CD4-positive, alpha-beta memory T cell (primary cell): ENCODE measurements at regions not wholly inside any gene's neighbourhood (a gene's known extent, or its start where the extent isn't known, plus 50 kb on each side); places are given as distances from the start of the nearest gene placed in this dataset.

Experiments
- CTCF ChIA-PET: fragments of 350-600 bp; sonication (Branson Sonifier 250); formaldehyde crosslinking; loops from one replicate; lab custom pipeline; 2021; ENCODE audit warnings: inconsistent platforms; ENCODE audit not compliant: partially characterized antibody; lab: Charles Lee
- POLR2A ChIA-PET: fragments of 350-600 bp; sonication (Branson Sonifier 250); formaldehyde crosslinking; loops from one replicate; lab custom pipeline; 2021; ENCODE audit not compliant: partially characterized antibody; lab: Charles Lee
- DNase-seq, 5 donors: peaks; one replicate each; pipeline versions ENCODE4 v3.0.0 to v3.0.0-alpha.2; 2020 to 2022; ENCODE audit warnings: mixed read lengths in 1 of 5
- H3K27ac ChIP-seq: one replicate; pipeline ENCODE4 v1.7.0; 2013; ENCODE audit warnings: low read depth, low read length
- H3K27me3 ChIP-seq: 2 replicates; pipeline ENCODE4 v1.7.0; 2013; ENCODE audit warnings: mild to moderate bottlenecking, low read length, moderate library complexity; ENCODE audit not compliant: insufficient read depth
- H3K36me3 ChIP-seq: 2 replicates; pipeline ENCODE4 v1.7.0; 2013; ENCODE audit warnings: mild to moderate bottlenecking, low read length, moderate library complexity; ENCODE audit not compliant: insufficient read depth
- H3K4me1 ChIP-seq: 2 replicates; pipeline ENCODE4 v1.7.0; 2013; ENCODE audit warnings: mild to moderate bottlenecking, low read length, moderate library complexity; ENCODE audit not compliant: insufficient read depth
- H3K4me3 ChIP-seq, 2 donors: one replicate each; pipeline ENCODE4 v1.7.0; 2013; ENCODE audit warnings: low read length in 2 of 2, mild to moderate bottlenecking in 1 of 2
- H3K9me3 ChIP-seq, 2 donors: one replicate each; pipeline ENCODE4 v1.7.0; 2013; ENCODE audit warnings: low read length in 2 of 2, control low read depth in 1 of 2; ENCODE audit not compliant: control insufficient read depth in 1 of 2
- H3K27ac Mint-ChIP-seq, 7 donors: one replicate each; pipeline ENCODE4 v1.8.0; 2020 to 2021; ENCODE audit warnings: mixed read lengths in 7 of 7, mild to moderate bottlenecking in 6 of 7, inconsistent platforms in 3 of 7, moderate library complexity in 3 of 7
- H3K27me3 Mint-ChIP-seq, 2 donors: one replicate each; pipeline ENCODE4 v1.8.0; 2020 to 2021; ENCODE audit warnings: mixed read lengths in 2 of 2
- H3K36me3 Mint-ChIP-seq, 2 donors: one replicate each; pipeline ENCODE4 v1.8.0; 2020 to 2021; ENCODE audit warnings: mixed read lengths in 2 of 2, inconsistent platforms in 1 of 2, mild to moderate bottlenecking in 1 of 2
- H3K4me1 Mint-ChIP-seq, 4 donors: one replicate each; pipeline ENCODE4 v1.8.0; 2020 to 2021; ENCODE audit warnings: mixed read lengths in 4 of 4, mild to moderate bottlenecking in 1 of 4
- H3K4me3 Mint-ChIP-seq, 8 donors: one replicate each; pipeline ENCODE4 v1.8.0; 2020 to 2021; ENCODE audit warnings: mixed read lengths in 8 of 8, mild to moderate bottlenecking in 7 of 8, moderate library complexity in 6 of 8, inconsistent platforms in 3 of 8
- H3K9me3 Mint-ChIP-seq, 8 donors: one replicate each; pipeline ENCODE4 v1.8.0; 2020 to 2021; ENCODE audit warnings: mixed read lengths in 8 of 8, mild to moderate bottlenecking in 5 of 8, inconsistent platforms in 3 of 8, moderate library complexity in 1 of 8
- intact Hi-C: fragments of 100-400 bp; cut with micrococcal nuclease; formaldehyde crosslinking; loops from one replicate; pipeline ENCODE4 v1.15.1; 2023

GRCh38 chr10:36182606-36183005 is 540.5 kb upstream of the FZD8 start:
- Mint-ChIP-seq H3K36me3 (no peaks in the 10 kb centered on the region), H3K27me3 (no peaks in the 10 kb centered on the region), H3K9me3 (peaks cover 0 to 11% (median 4%) of the 10 kb centered on the region in 8 donors), H3K4me3 (no peak overlapping the region), H3K27ac (no peak overlapping the region), H3K4me1 (no peaks in the 10 kb centered on the region)
- intact Hi-C loops, result no loop called here
- Histone ChIP-seq H3K36me3 (no peaks in the 10 kb centered on the region), H3K4me3 (no peak overlapping the region), H3K4me1 (no peaks in the 10 kb centered on the region), H3K27me3 (no peaks in the 10 kb centered on the region), H3K27ac (no peak overlapping the region), H3K9me3 (no peaks in the 10 kb centered on the region)
- no peak for DNase-seq
- ChIA-PET CTCF (no interaction called here), POLR2A (no interaction called here)

- H3K27me3 ChIP-seq, result no peaks in the 10 kb centered on the region
- Mint-ChIP-seq H3K36me3 (no peaks in the 10 kb centered on the region), H3K4me3 (no peak overlapping the region), H3K27ac (no peak overlapping the region), H3K9me3 (peaks cover 0 to 7% (median 4%) of the 10 kb centered on the region in 8 donors), H3K4me1 (no peaks in the 10 kb centered on the region), H3K27me3 (no peaks in the 10 kb centered on the region)
- no peaks in the 10 kb centered on the region for H3K4me1 ChIP-seq
- no peak overlapping the region for H3K27ac ChIP-seq
- intact Hi-C loops, result no loop called here
- H3K9me3 ChIP-seq, result no peaks in the 10 kb centered on the region
- CTCF ChIA-PET, result no interaction called here
- POLR2A ChIA-PET, result no interaction called here
- no peak for DNase-seq
- no peak overlapping the region for H3K4me3 ChIP-seq
- H3K36me3 ChIP-seq, result no peaks in the 10 kb centered on the region
These were observed 540.1 kb upstream of the FZD8 start for GRCh38 chr10:36182179-36182566.

GRCh38 chr10:36181426-36182178 is 539.5 kb upstream of the FZD8 start:
- Histone ChIP-seq H3K36me3 (no peaks in the 10 kb centered on the region), H3K9me3 (no peaks in the 10 kb centered on the region), H3K4me3 (no peak overlapping the region), H3K27ac (no peak overlapping the region), H3K27me3 (no peaks in the 10 kb centered on the region), H3K4me1 (no peaks in the 10 kb centered on the region)
- ChIA-PET CTCF (no interaction called here), POLR2A (no interaction called here)
- H3K27me3 Mint-ChIP-seq, result no peaks in the 10 kb centered on the region
- H3K36me3 Mint-ChIP-seq, result no peaks in the 10 kb centered on the region
- no peaks in the 10 kb centered on the region for H3K4me1 Mint-ChIP-seq
- no peak overlapping the region for H3K4me3 Mint-ChIP-seq
- H3K27ac Mint-ChIP-seq, result no peak overlapping the region
- peaks cover 0 to 6% (median 3%) of the 10 kb centered on the region in 8 donors for H3K9me3 Mint-ChIP-seq
- intact Hi-C loops, result no loop called here
- DNase-seq, result no peak

GRCh38 chr10:36178616-36179015 is 536.5 kb upstream of the FZD8 start:
- Mint-ChIP-seq H3K27me3 (no peaks in the 10 kb centered on the region), H3K4me1 (no peaks in the 10 kb centered on the region), H3K4me3 (no peak overlapping the region), H3K36me3 (no peaks in the 10 kb centered on the region), H3K27ac (no peak overlapping the region), H3K9me3 (peaks cover 0 to 8% (median 1%) of the 10 kb centered on the region in 8 donors)
- no peak overlapping the region for H3K4me3 ChIP-seq
- ChIA-PET CTCF (no interaction called here), POLR2A (no interaction called here)
- intact Hi-C loops, result no loop called here
- no peaks in the 10 kb centered on the region for H3K4me1 ChIP-seq
- no peak for DNase-seq
- H3K27me3 ChIP-seq, result no peaks in the 10 kb centered on the region
- no peaks in the 10 kb centered on the region for H3K9me3 ChIP-seq
- H3K27ac ChIP-seq, result no peak overlapping the region
- no peaks in the 10 kb centered on the region for H3K36me3 ChIP-seq

GRCh38 chr10:36177071-36177470 is 535.0 kb upstream of the FZD8 start:
- H3K4me1 ChIP-seq, result no peaks in the 10 kb centered on the region
- CTCF ChIA-PET, result no interaction called here

GRCh38 chr10:36175954-36176353 is 533.9 kb upstream of the FZD8 start:
- intact Hi-C loops, result no loop called here
- H3K27me3 Mint-ChIP-seq, result no peaks in the 10 kb centered on the region
- no peak overlapping the region for H3K27ac Mint-ChIP-seq
- POLR2A ChIA-PET, result no interaction called here
- Histone ChIP-seq H3K36me3 (no peaks in the 10 kb centered on the region), H3K27ac (no peak overlapping the region), H3K4me1 (no peaks in the 10 kb centered on the region), H3K4me3 (no peak overlapping the region), H3K27me3 (no peaks in the 10 kb centered on the region), H3K9me3 (no peaks in the 10 kb centered on the region)
- no peak for DNase-seq
- H3K9me3 Mint-ChIP-seq, result peaks cover 0 to 8% (median 1%) of the 10 kb centered on the region in 8 donors
- no peaks in the 10 kb centered on the region for H3K36me3 Mint-ChIP-seq
- no peak overlapping the region for H3K4me3 Mint-ChIP-seq
- CTCF ChIA-PET, result no interaction called here
- no peaks in the 10 kb centered on the region for H3K4me1 Mint-ChIP-seq

More at GRCh38 chr10:36177071-36177470, 535.0 kb upstream of the FZD8 start:
- Histone ChIP-seq H3K36me3 (no peaks in the 10 kb centered on the region), H3K4me3 (no peak overlapping the region), H3K27me3 (no peaks in the 10 kb centered on the region), H3K9me3 (no peaks in the 10 kb centered on the region), H3K27ac (no peak overlapping the region)
- no peaks in the 10 kb centered on the region for H3K27me3 Mint-ChIP-seq
- no peaks in the 10 kb centered on the region for H3K36me3 Mint-ChIP-seq
- H3K27ac Mint-ChIP-seq, result no peak overlapping the region
- no peak for DNase-seq
- intact Hi-C loops, result no loop called here
- no peaks in the 10 kb centered on the region for H3K4me1 Mint-ChIP-seq
- H3K9me3 Mint-ChIP-seq, result peaks cover 0 to 8% (median 1%) of the 10 kb centered on the region in 8 donors
- POLR2A ChIA-PET, result no interaction called here
- H3K4me3 Mint-ChIP-seq, result no peak overlapping the region

GRCh38 chr10:36173364-36173763 is 531.3 kb upstream of the FZD8 start:
- POLR2A ChIA-PET, result no interaction called here
- Mint-ChIP-seq H3K36me3 (no peaks in the 10 kb centered on the region), H3K4me3 (no peak overlapping the region), H3K9me3 (peaks cover 0 to 8% (median 1%) of the 10 kb centered on the region in 8 donors), H3K27me3 (no peaks in the 10 kb centered on the region), H3K4me1 (no peaks in the 10 kb centered on the region), H3K27ac (no peak overlapping the region)
- intact Hi-C loops, result no loop called here
- Histone ChIP-seq H3K4me1 (no peaks in the 10 kb centered on the region), H3K9me3 (no peaks in the 10 kb centered on the region), H3K27me3 (no peaks in the 10 kb centered on the region), H3K4me3 (no peak overlapping the region), H3K27ac (no peak overlapping the region), H3K36me3 (no peaks in the 10 kb centered on the region)
- CTCF ChIA-PET, result no interaction called here
- DNase-seq, result no peak
